Thyroid gland (tissue), 4 donors: ENCODE measurements at regions not wholly inside any gene's neighbourhood (a gene's known extent, or its start where the extent isn't known, plus 50 kb on each side); places are given as distances from the start of the nearest gene placed in this dataset.
A peak's percentile ranks its signal among the peaks of the same experiment; 100 is the strongest.

Source experiments
- DNase-seq, 2 donors: peaks; one replicate each; pipeline ENCODE4 v3.0.0-alpha.2; 2019
- H3K27ac ChIP-seq, 3 donors: fragments of 200-600 bp; sonication (generic); 1 replicate in 2 of 3; 2 replicates in 1 of 3; pipeline ENCODE4 v1.5.1; 2016 to 2019; ENCODE audit warnings: mild to moderate bottlenecking in 1 of 3, moderate library complexity in 1 of 3
- H3K27me3 ChIP-seq: fragments of 200-600 bp; sonication (generic); one replicate; pipeline ENCODE4 v1.5.1; 2019
- H3K36me3 ChIP-seq, 2 donors: fragments of 200-600 bp; sonication (generic); one replicate each; pipeline ENCODE4 v1.5.1; 2016 to 2019
- H3K4me1 ChIP-seq, 2 donors: fragments of 200-600 bp; sonication (generic); one replicate each; pipeline ENCODE4 v1.5.1; 2017 to 2019
- H3K4me3 ChIP-seq, 3 donors: fragments of 200-600 bp; sonication (generic); replicated peaks in 1 of 3; 1 replicate in 2 of 3; 2 replicates in 1 of 3; pipeline ENCODE4 v1.5.1; 2016; ENCODE audit warnings: mild to moderate bottlenecking in 1 of 3
- H3K9me3 ChIP-seq: fragments of 200-600 bp; sonication (generic); one replicate; pipeline ENCODE4 v1.5.1; 2017
- POLR2A ChIP-seq, 2 donors: fragments of 450-650 bp; IDR thresholded peaks; one replicate each; pipeline ENCODE4 v1.6.1; 2017; ENCODE audit warnings: antibody characterized with exemption in 2 of 2, mild to moderate bottlenecking in 2 of 2, moderate library complexity in 1 of 2
- WGBS, 2 donors: methylation state at CpG; one replicate each; pipeline ENCODE4 v1.1.5; 2017; 5-methylcytosine and 5-hydroxymethylcytosine counted together
- intact Hi-C: fragments of 100-400 bp; cut with DNase I; formaldehyde crosslinking; loops from one replicate; pipeline ENCODE4 v1.15.1; 2023
- TF ChIP-seq, protein P1 (sequence below), 6 experiments: fragments of 200-600 bp in 3 of 6; fragments of 450-650 bp in 3 of 6; sonication (generic) in 3 of 6; IDR thresholded peaks; one replicate each; pipeline ENCODE4 v1.5.1; 2016 to 2019; ENCODE audit warnings: antibody characterized with exemption in 6 of 6, mild to moderate bottlenecking in 2 of 6, inconsistent platforms in 1 of 6, moderate library complexity in 1 of 6

DNA sequence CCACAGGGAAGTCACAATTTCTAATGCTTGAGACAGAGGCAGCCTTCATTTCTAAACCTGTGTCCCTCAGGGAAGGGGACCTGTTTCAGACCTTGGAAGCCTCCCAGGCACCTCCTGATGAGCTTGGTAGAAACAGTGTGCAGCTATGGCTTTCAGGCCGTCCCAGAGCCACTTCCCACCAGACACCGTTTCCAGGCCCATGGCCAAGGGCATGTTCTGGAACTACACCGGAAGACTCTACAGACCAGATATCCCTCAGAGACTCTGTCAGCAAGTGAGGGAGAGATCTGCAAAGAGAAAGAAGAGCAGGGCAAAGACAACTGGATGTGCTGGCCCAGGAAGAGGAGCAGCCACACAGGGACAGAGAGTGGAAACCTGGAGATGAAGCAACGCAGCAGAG lies 82.2 kb upstream of the HSPA9 start:
- intact Hi-C loops, result no loop called here
- TF ChIP-seq, protein P1, sequence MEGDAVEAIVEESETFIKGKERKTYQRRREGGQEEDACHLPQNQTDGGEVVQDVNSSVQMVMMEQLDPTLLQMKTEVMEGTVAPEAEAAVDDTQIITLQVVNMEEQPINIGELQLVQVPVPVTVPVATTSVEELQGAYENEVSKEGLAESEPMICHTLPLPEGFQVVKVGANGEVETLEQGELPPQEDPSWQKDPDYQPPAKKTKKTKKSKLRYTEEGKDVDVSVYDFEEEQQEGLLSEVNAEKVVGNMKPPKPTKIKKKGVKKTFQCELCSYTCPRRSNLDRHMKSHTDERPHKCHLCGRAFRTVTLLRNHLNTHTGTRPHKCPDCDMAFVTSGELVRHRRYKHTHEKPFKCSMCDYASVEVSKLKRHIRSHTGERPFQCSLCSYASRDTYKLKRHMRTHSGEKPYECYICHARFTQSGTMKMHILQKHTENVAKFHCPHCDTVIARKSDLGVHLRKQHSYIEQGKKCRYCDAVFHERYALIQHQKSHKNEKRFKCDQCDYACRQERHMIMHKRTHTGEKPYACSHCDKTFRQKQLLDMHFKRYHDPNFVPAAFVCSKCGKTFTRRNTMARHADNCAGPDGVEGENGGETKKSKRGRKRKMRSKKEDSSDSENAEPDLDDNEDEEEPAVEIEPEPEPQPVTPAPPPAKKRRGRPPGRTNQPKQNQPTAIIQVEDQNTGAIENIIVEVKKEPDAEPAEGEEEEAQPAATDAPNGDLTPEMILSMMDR (IDR thresholded peaks at IDR 0.05), result no peak
- TF ChIP-seq POLR2A (IDR thresholded peaks at IDR 0.05), result no peak
- Histone ChIP-seq H3K9me3 (no peaks in the 10 kb centered on the region), H3K36me3 (no peaks in the 10 kb centered on the region), H3K27ac (no peak overlapping the region), H3K4me3 (no peak overlapping the region), H3K4me1 (no peaks in the 10 kb centered on the region), H3K27me3 (no peaks in the 10 kb centered on the region)
- DNase-seq, result no peak
- WGBS, 2 donors, result 83 to 87% methylated on average over 4 of the region's 4 CpGs

DNA sequence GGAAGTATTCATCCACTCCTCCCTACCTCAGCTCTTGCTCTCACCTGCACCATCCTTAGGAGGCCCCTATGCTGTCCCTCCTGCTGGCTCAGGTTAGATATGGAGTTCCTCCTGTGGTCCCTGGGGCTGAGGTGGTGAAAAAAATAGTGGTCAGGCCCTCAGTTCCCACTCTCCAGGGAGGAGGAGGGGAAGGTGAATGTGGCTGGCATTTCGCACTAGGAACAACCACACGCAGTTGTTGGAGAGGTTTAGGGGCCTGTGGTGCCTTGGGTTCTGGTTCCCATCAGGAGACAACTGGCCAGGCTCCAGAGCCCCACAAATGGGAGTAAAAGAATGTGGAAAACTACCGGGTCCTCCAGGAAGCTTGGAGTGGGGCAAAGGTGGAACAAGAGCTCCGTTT lies 81.7 kb upstream of the HSPA9 start:
- H3K27ac ChIP-seq, result no peak overlapping the region
- 79 to 90% methylated on average over 3 to 4 of the region's 4 CpGs for WGBS, 2 donors
- DNase-seq, result no peak

GRCh38 chr5:138655530-138656190 lies 80.5 kb upstream of the HSPA9 start:
- Histone ChIP-seq H3K4me3 (no peak overlapping the region), H3K9me3 (no peaks in the 10 kb centered on the region), H3K27me3 (no peaks in the 10 kb centered on the region), H3K4me1 (no peaks in the 10 kb centered on the region), H3K36me3 (no peaks in the 10 kb centered on the region), H3K27ac (no peak overlapping the region)
- 86 to 91% methylated on average over 6 of the region's 6 CpGs for WGBS, 2 donors
- TF ChIP-seq, protein P1 (IDR thresholded peaks at IDR 0.05), result no peak
- no peak for TF ChIP-seq POLR2A (IDR thresholded peaks at IDR 0.05)
- peak in 1 of 2 donors; percentile 22 for DNase-seq
- intact Hi-C loops, result no loop called here

More for the DNA sequence above, 81.7 kb upstream of the HSPA9 start:
- Histone ChIP-seq H3K27me3 (no peaks in the 10 kb centered on the region), H3K9me3 (no peaks in the 10 kb centered on the region), H3K36me3 (no peaks in the 10 kb centered on the region), H3K4me3 (no peak overlapping the region), H3K4me1 (no peaks in the 10 kb centered on the region)
- TF ChIP-seq, protein P1 (IDR thresholded peaks at IDR 0.05), result no peak
- TF ChIP-seq POLR2A (IDR thresholded peaks at IDR 0.05), result no peak
- intact Hi-C loops, result no loop called here

DNA sequence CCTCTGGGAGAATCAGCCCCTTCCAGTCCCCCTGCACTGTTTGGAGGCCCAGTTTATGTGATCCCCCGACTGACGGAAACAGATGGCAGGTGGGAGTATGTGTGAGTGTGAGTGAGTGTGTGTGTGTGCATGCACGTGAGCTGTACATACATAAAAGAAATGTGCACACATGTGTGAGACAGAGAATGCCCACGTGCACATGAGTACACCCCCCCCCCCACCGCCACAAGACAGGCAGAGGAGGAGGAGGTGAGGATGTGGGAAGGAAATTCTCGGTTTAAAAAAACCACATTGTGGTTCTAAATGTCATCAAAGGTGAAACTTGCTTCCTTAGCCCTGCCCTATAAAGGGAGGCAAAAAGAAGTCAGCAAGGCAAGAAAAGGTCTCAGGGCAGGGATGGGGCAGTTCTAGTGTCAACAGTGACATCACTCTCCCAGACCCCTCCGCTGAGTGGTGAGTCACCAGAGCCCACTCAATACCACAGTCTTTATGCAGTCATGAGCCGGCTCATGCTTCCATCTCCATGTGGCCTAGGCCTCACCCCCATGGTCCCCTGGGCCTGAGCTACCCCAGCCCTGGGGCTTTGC lies 79.2 kb upstream of the HSPA9 start:
- TF ChIP-seq, protein P1 (IDR thresholded peaks at IDR 0.05), result no peak
- no peak for TF ChIP-seq POLR2A (IDR thresholded peaks at IDR 0.05)
- DNase-seq, result no peak
- Histone ChIP-seq H3K4me3 (no peak overlapping the region), H3K27ac (no peak overlapping the region), H3K4me1 (no peaks in the 10 kb centered on the region), H3K27me3 (no peaks in the 10 kb centered on the region), H3K36me3 (no peaks in the 10 kb centered on the region), H3K9me3 (no peaks in the 10 kb centered on the region)
- 63 to 86% methylated on average over 8 of the region's 8 CpGs for WGBS, 2 donors
- intact Hi-C loops, result no loop called here

GRCh38 chr5:138653502-138653901 lies 78.3 kb upstream of the HSPA9 start:
- H3K9me3 ChIP-seq, result no peaks in the 10 kb centered on the region
- no peak for DNase-seq
- WGBS, 2 donors, result 72 to 77% methylated on average over 4 of the region's 4 CpGs
- no peaks in the 10 kb centered on the region for H3K27me3 ChIP-seq
- no peak overlapping the region for H3K27ac ChIP-seq
- no peak overlapping the region for H3K4me3 ChIP-seq
- no peaks in the 10 kb centered on the region for H3K36me3 ChIP-seq
- no peak for TF ChIP-seq POLR2A (IDR thresholded peaks at IDR 0.05)
- TF ChIP-seq, protein P1 (IDR thresholded peaks at IDR 0.05), result no peak
- intact Hi-C loops, result no loop called here
- no peaks in the 10 kb centered on the region for H3K4me1 ChIP-seq
